Neural progenitor cell (in vitro differentiated cells): ENCODE measurements at regions not wholly inside any gene's neighbourhood (a gene's known extent, or its start where the extent isn't known, plus 50 kb on each side); places are given as distances from the start of the nearest gene placed in this dataset.

Experiments used
- DNase-seq: peaks from one replicate; pipeline ENCODE4 v3.0.0-alpha.2; 2016; ENCODE audit warnings: low spot score
- H2AFZ ChIP-seq: fragments of 200-600 bp; sonication (generic); replicated peaks from 2 replicates; pipeline ENCODE4 v1.6.1; 2016; ENCODE audit warnings: antibody characterized with exemption
- H3F3A ChIP-seq: fragments of 200-600 bp; sonication (generic); 2 replicates; pipeline ENCODE4 v1.6.1; 2016; ENCODE audit warnings: antibody characterized with exemption, low read depth
- H3K27ac ChIP-seq: fragments of 200-600 bp; sonication (generic); 2 replicates; pipeline ENCODE4 v1.5.1; 2016; ENCODE audit warnings: mild to moderate bottlenecking
- H3K27me3 ChIP-seq: fragments of 200-600 bp; sonication (generic); 2 replicates; pipeline ENCODE4 v1.6.1; 2016; ENCODE audit warnings: mild to moderate bottlenecking, moderate library complexity
- H3K36me3 ChIP-seq: fragments of 200-600 bp; sonication (generic); 2 replicates; pipeline ENCODE4 v1.5.1; 2016
- H3K4me1 ChIP-seq: fragments of 200-600 bp; sonication (generic); 2 replicates; pipeline ENCODE4 v1.6.1; 2016; ENCODE audit warnings: mixed run types
- H3K4me2 ChIP-seq: fragments of 200-600 bp; sonication (generic); 2 replicates; pipeline ENCODE4 v1.6.1; 2016
- H3K4me3 ChIP-seq: fragments of 200-600 bp; sonication (generic); 2 replicates; pipeline ENCODE4 v1.5.1; 2016
- H3K79me2 ChIP-seq: fragments of 200-600 bp; sonication (generic); 2 replicates; pipeline ENCODE4 v1.6.1; 2016; ENCODE audit warnings: low read depth
- H3K9ac ChIP-seq: fragments of 200-600 bp; sonication (generic); 2 replicates; pipeline ENCODE4 v1.6.1; 2016
- H3K9me3 ChIP-seq: fragments of 200-600 bp; sonication (generic); 2 replicates; pipeline ENCODE4 v1.5.1; 2016; ENCODE audit warnings: low read depth
- H4K20me1 ChIP-seq: fragments of 200-600 bp; sonication (generic); 2 replicates; pipeline ENCODE4 v1.6.1; 2016; ENCODE audit warnings: low read depth
- H3K27ac Mint-ChIP-seq: 3 replicates; pipeline ENCODE4 v1.8.0; 2021; ENCODE audit warnings: mixed read lengths
- H3K27me3 Mint-ChIP-seq: 2 replicates; pipeline ENCODE4 v1.8.0; 2022; ENCODE audit warnings: low read depth, mild to moderate bottlenecking, inconsistent platforms, moderate library complexity, mixed read lengths; ENCODE audit not compliant: insufficient read depth
- H3K36me3 Mint-ChIP-seq: 3 replicates; pipeline ENCODE4 v1.8.0; 2021; ENCODE audit warnings: mixed read lengths
- H3K4me1 Mint-ChIP-seq: 3 replicates; pipeline ENCODE4 v1.8.0; 2021; ENCODE audit warnings: mixed read lengths
- H3K4me3 Mint-ChIP-seq: 3 replicates; pipeline ENCODE4 v1.8.0; 2021; ENCODE audit warnings: mild to moderate bottlenecking, moderate library complexity, mixed read lengths
- H3K9me3 Mint-ChIP-seq: 3 replicates; pipeline ENCODE4 v1.8.0; 2020; ENCODE audit warnings: mixed read lengths
- CTCF ChIP-seq: fragments of 200-600 bp; sonication (generic); IDR thresholded peaks from 2 replicates; pipeline ENCODE4 v1.5.1; 2017; ENCODE audit warnings: antibody characterized with exemption, mild to moderate bottlenecking
- EZH2 ChIP-seq: fragments of 200-600 bp; sonication (generic); IDR thresholded peaks from 2 replicates; pipeline ENCODE4 v1.6.1; 2017; ENCODE audit warnings: antibody characterized with exemption, mild to moderate bottlenecking, moderate library complexity
- EZH2phosphoT487 ChIP-seq: fragments of 200-600 bp; sonication (generic); IDR thresholded peaks from 2 replicates; pipeline ENCODE4 v1.6.1; 2017; ENCODE audit warnings: antibody characterized with exemption

GRCh38 chr5:71910741-71911140 is 191.7 kb downstream of the CARTPT start:
- peaks cover 2% of the 10 kb centered on the region for H3K27me3 Mint-ChIP-seq
- no peaks in the 10 kb centered on the region for H4K20me1 ChIP-seq
- H3K4me2 ChIP-seq, result no peak overlapping the region
- no peak for DNase-seq
- peaks cover 5% of the 10 kb centered on the region for H3K9me3 Mint-ChIP-seq
- peaks cover 4% of the 10 kb centered on the region for H3K4me1 ChIP-seq
- TF ChIP-seq EZH2phosphoT487 (no peak), CTCF (no peak), EZH2 (no peak)
- H3K27ac ChIP-seq, result no peak overlapping the region
- H3K9me3 ChIP-seq, result no peaks in the 10 kb centered on the region
- H3K36me3 Mint-ChIP-seq, result no peaks in the 10 kb centered on the region
- H3K36me3 ChIP-seq, result no peaks in the 10 kb centered on the region
- H2AFZ ChIP-seq, result no peak overlapping the region
- H3K4me3 Mint-ChIP-seq, result no peak overlapping the region
- no peak overlapping the region for H3K4me3 ChIP-seq
- H3K27ac Mint-ChIP-seq, result no peak overlapping the region
- no peak overlapping the region for H3K9ac ChIP-seq
- peaks cover 15% of the 10 kb centered on the region for H3K4me1 Mint-ChIP-seq
- H3K79me2 ChIP-seq, result no peaks in the 10 kb centered on the region
- no peaks in the 10 kb centered on the region for H3F3A ChIP-seq
- H3K27me3 ChIP-seq, result no peaks in the 10 kb centered on the region

GRCh38 chr5:71912021-71912420 is 192.9 kb downstream of the CARTPT start:
- Histone ChIP-seq H3F3A (no peaks in the 10 kb centered on the region), H3K9ac (no peak overlapping the region), H3K27ac (no peak overlapping the region), H3K4me1 (no peaks in the 10 kb centered on the region), H3K36me3 (no peaks in the 10 kb centered on the region), H2AFZ (no peak overlapping the region), H4K20me1 (no peaks in the 10 kb centered on the region), H3K27me3 (no peaks in the 10 kb centered on the region), H3K4me2 (no peak overlapping the region), H3K79me2 (no peaks in the 10 kb centered on the region), H3K4me3 (no peak overlapping the region), H3K9me3 (no peaks in the 10 kb centered on the region)
- Mint-ChIP-seq H3K27me3 (peaks cover 4% of the 10 kb centered on the region), H3K4me3 (no peak overlapping the region), H3K36me3 (no peaks in the 10 kb centered on the region), H3K4me1 (peaks cover 2% of the 10 kb centered on the region), H3K27ac (no peak overlapping the region), H3K9me3 (peaks cover 8% of the 10 kb centered on the region)
- no peak for TF ChIP-seq CTCF
- TF ChIP-seq EZH2phosphoT487, result no peak
- TF ChIP-seq EZH2, result no peak
- DNase-seq, result no peak

- Histone ChIP-seq H3K27ac (no peak overlapping the region), H4K20me1 (no peaks in the 10 kb centered on the region), H2AFZ (no peak overlapping the region), H3K4me2 (no peak overlapping the region), H3K9ac (no peak overlapping the region), H3K9me3 (no peaks in the 10 kb centered on the region), H3K36me3 (no peaks in the 10 kb centered on the region), H3F3A (no peaks in the 10 kb centered on the region), H3K79me2 (no peaks in the 10 kb centered on the region), H3K4me3 (no peak overlapping the region), H3K4me1 (no peaks in the 10 kb centered on the region), H3K27me3 (no peaks in the 10 kb centered on the region)
- no peak overlapping the region for H3K27ac Mint-ChIP-seq
- no peak for TF ChIP-seq EZH2
- TF ChIP-seq CTCF, result no peak
- H3K9me3 Mint-ChIP-seq, result peaks cover 8% of the 10 kb centered on the region
- no peak overlapping the region for H3K4me3 Mint-ChIP-seq
- no peak for DNase-seq
- H3K27me3 Mint-ChIP-seq, result peaks cover 4% of the 10 kb centered on the region
- no peaks in the 10 kb centered on the region for H3K36me3 Mint-ChIP-seq
- no peaks in the 10 kb centered on the region for H3K4me1 Mint-ChIP-seq
Observed at GRCh38 chr5:71914281-71914680, 193.0 kb upstream of the MAP1B start.
